ENCODE measurements at regions not wholly inside any gene's neighbourhood (a gene's known extent, or its start where the extent isn't known, plus 50 kb on each side); places are given as distances from the start of the nearest gene placed in this dataset.

DNA sequence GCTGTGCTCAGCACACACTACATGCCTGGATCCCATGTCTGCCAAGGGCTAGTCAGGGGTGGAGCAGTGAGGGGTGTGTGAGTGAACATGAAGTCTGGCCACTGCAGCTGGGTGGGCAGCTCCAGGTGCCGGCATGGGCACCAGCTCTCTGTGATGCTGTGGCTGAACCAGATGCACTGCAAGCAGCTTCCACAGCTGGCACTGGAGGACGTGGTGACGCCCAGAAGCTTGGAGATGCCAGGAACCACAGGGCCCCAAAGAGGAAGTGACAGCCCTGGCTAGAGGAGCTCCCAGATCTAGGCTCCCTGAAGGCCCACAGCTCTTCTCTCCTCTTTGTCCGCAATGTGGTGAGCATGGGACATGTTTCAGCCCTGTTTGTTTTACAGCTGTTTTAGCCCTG lies 776.3 kb upstream of the POU3F3 start:
- TF ChIP-seq FOXM1 (IDR thresholded peaks at IDR 0.05; ENCODE audit: borderline replicate concordance, low read depth) (no peak), RAD21 (IDR thresholded peaks at IDR 0.05; ENCODE audit: low read depth) (no peak)
- TF ChIP-seq, protein P1, sequence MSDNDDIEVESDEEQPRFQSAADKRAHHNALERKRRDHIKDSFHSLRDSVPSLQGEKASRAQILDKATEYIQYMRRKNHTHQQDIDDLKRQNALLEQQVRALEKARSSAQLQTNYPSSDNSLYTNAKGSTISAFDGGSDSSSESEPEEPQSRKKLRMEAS (IDR thresholded peaks at IDR 0.05), result no peak
